ENCODE measurements at regions not wholly inside any gene's neighbourhood (a gene's known extent, or its start where the extent isn't known, plus 50 kb on each side); places are given as distances from the start of the nearest gene placed in this dataset.

GRCh38 chr9:10999646-11000045 lies 386.8 kb upstream of the PTPRD start:
- DNase-seq (ENCODE audit: low spot score): no peak

DNA sequence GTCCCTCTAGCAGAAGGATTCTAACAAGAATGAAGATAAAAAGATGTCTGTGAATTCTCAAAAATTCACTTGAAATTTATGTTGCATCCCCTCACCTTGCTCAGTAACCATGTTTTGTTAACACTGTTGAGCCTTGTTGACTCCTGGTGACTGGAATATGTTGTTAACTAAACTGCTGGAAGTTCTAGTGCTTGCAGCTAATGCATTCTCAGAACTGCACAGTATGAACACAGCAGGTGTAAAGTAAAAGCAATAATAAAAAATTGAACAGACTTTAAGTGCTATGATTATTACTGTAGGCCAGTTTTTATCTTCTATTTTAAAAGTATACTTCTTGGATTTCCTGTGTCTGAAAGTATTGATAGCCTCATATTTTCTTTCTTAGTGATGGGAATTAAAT lies 388.7 kb upstream of the PTPRD start:
- no peak for DNase-seq (ENCODE audit: low spot score)

DNA sequence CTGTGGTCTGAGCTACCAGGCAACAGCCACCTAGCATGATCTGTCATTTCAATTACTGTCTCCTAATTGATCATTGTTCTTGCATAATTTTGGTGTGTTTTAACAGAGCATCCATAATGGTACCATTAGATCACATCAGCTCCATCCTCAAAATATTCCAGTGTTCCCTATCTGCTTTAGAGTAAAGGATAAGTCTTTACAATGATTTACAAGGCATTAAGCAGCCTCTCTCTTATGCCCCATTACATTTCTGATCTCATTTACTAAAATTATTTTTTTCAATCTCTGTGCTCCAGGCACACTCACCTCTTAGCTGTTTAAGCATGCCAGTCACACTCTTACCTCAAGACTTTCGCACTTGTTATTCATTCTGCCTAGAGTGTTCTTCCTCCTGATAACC lies 389.9 kb upstream of the PTPRD start:
- DNase-seq (ENCODE audit: low spot score): no peak

GRCh38 chr9:11003836-11004235 lies 391.0 kb upstream of the PTPRD start:
- DNase-seq (ENCODE audit: low spot score): no peak

DNA sequence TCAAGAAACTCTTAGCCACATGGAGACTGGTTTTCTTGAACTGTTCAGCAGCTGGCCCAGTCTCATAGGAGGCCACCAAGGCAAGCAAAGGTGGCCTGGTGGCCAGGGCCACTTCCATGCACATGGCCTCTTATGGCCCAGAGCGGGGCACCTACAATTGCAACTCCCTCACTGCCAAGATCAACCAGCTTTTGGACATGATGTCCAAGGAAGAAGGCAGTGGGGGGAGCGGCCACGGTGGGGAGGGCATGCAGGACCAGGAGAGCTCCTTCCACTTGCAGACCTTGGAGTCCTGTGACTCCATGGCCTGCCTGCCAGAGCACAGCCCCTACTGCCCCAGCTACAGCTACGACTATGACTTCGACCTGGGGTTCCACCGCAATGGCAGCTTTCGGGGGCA lies 398.9 kb upstream of the PTPRD start:
- DNase-seq (ENCODE audit: low spot score): no peak

DNA sequence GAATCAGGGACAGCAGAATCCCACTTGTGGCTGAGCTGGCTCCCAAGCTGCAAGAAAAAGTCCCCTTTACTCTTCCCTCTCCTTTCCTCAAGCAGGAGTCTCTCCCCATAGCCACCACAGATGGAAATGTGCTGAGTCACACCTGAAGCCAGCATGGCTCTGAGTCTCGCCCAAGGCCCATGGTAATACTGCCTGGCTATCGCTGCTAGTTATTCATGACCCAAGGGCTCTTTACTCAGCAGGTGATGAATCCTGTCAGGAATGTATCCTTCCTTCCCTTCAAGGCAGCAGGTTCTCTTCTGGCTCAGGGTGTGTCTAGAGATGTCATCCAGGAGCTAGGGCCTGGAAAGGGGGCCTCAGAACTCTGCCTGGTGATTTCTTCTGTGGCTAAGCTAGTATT lies 403.3 kb upstream of the PTPRD start:
- DNase-seq (ENCODE audit: low spot score): no peak

DNA sequence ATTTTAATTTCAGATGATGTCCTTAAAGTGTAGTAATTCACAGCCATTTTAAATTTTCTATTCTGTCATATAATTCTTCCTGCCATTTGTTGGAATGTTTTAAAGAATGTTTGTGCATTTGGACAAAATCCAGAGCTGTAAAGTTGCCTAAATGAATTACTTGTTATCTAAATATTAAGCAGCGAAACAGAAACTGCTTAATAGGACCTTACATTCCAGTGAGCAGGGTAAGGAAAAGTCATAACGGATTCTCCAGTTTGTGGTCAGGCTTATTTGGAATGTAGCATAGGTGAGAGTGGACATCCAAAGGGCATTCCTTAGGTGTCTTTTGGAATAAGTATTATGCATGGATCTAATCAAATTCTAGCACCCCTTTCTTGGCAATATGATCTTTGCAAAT lies 410.4 kb upstream of the PTPRD start:
- no peak for DNase-seq (ENCODE audit: low spot score)

GRCh38 chr9:11025775-11026174 lies 413.0 kb upstream of the PTPRD start:
- DNase-seq (ENCODE audit: low spot score): no peak

DNA sequence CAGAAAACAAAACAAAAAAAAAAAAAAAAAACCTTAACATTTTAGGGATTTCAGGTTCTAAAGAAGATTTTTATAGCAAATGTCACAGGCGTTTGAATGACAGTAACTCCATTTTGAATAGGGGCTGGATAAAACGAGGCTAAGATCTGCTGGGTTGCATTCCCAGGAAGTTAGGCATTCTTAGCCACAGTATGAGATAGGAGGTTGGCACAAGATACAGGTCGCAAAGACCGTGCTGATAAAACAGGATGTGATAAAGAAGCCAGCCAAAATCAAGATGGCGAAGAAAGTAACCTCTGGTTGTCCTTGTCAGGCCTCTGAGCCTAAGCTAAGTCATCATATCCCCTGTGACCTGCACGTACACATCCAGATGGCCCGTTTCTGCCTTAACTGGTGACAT lies 425.6 kb upstream of the PTPRD start:
- DNase-seq (ENCODE audit: low spot score): no peak

DNA sequence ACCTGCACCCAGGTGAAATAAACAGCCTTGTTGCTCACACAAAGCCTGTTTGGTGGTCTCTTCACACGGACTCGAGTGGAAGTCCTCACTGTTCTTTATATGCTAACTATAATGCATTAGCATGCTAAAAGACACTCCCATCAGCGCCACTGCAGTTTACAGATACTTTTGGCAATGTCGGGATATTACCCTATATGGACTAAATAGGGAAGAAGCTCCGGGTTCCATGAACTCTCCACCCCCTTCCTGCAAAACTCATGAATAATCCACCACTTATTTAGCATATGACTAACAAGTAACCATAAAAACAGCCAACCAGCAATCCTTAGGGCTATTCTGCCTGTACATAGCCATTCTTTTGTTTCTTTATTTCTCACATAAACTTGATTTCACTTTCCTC lies 426.2 kb upstream of the PTPRD start:
- DNase-seq (ENCODE audit: low spot score): no peak

DNA sequence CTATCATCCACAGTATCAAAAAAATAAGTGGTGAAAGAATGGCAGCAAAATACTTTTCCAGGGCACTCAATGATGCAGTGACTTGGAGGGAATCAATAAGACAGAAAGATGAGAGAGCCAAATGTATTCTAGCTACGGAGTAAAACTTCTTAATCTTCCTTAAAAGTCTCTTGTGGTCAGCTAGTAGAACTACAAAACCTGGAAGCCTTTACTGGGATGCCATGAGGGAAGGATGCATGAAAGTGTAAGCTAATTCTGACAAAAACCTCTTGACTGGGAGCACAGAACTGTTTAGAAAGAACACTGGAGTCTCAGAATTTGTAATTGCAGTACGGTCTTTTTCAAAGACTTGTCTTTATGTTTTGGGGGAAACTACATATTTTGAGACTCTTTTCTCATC lies 432.8 kb upstream of the PTPRD start:
- no peak for DNase-seq (ENCODE audit: low spot score)

- no peak for DNase-seq (ENCODE audit: low spot score)
Measured at GRCh38 chr9:11063263-11063662, 450.5 kb upstream of the PTPRD start.

DNA sequence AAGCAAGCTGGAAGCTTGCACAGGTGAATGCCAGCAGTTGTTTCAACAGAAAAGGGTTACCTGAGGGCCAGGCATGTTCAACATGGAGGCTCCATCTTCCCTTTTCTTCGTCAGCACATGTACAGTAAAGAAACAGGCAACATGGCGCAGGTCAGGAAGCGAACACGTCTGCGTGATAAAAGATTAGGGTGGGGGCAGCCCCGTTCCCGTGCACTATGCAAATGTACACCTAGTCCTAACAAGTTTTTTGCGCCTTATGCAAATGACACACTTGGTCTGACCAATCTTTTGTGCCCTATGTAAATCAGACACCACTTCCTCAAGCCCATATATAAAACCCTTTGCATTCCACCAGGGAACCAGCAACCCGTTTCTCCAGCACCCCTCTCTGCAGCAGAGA lies 452.1 kb upstream of the PTPRD start:
- DNase-seq (ENCODE audit: low spot score): no peak

DNA sequence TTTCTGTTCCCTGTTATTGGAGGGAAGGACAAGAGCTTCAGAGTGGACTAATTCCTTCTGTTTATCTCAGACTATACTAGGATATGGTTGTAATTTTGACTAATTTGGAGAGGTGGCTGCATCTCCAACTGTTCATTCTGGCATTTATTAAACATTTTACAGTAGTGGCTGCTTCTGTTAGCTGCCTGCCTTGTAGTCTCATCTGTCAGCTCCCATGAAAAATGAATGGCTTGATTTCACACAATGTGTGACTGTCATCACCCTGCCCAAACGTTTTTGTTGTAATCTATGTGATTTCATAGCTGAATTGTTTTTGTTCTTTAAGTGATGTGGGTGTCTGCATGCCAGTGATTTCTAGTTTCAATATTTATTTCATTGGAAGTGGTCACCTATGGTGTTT lies 459.4 kb upstream of the PTPRD start:
- DNase-seq (ENCODE audit: low spot score): no peak

- no peak for DNase-seq (ENCODE audit: low spot score)
Measured at GRCh38 chr9:11086561-11086960, 473.8 kb upstream of the PTPRD start.

DNA sequence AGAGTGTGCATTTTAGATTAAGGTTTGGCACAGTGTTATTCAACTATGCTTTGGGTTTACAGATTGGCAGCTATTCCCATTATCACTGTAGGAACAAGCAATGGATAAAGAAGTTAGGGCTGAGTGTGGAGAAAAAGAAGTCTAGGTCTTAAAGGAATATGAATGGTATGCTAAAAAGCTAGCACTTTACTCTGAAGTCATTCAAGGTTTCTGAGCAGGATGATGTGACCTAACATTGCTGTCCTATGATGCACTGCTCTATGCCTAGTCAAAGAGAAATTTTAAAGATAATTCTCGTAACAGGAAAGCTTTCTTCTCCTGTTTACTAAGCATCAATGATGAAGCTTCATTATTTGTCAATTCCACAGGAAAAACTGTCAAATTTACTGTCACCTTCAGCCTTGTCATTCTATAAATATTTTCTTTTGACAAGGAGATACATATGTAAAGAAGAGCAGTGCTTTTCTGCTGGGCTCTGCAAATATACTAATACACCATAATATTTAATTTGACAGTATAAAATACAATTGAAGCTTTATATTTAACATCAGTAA lies 476.1 kb upstream of the PTPRD start:
- no peak for DNase-seq (ENCODE audit: low spot score)

DNA sequence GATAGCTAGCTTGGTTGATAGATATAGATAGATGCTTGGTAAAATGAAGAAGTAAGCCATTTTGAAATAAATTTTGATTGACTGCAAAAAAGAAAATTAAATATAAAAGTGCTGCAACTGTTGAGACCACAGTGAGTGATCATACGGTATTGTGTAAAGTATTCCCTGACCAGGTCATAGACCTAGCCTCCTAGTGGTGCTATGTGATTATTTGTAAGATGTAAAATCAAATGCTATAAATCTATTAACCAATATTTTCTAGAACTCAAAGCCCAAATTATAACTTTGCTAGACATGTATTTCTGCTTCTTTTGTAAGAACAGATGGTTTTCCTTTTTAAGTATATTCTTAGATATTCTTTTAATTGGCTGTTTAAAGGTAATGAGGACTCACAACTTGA lies 480.2 kb upstream of the PTPRD start:
- DNase-seq (ENCODE audit: low spot score): no peak

- no peak for DNase-seq (ENCODE audit: low spot score)
Measured at GRCh38 chr9:11097020-11097419, 484.2 kb upstream of the PTPRD start.

DNA sequence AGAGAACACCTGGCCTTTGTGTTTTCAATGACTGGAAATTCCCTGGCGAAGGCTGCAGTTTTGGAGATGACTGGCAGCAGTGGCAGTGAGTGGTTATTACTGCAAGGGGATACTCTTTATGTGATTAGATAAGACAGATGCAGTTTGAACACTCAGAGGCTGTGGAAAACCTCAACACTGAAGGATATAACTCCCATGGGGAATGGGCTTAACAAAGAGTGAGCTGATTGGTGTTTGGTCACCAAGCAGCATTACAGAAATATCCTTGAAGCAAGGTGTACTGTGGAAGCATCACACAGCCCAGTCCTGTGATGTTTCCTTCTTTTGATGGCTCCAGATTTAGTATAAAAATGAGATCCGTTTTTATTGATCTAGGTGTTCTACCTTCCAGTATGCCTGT lies 490.7 kb upstream of the PTPRD start:
- no peak for DNase-seq (ENCODE audit: low spot score)

- DNase-seq (ENCODE audit: low spot score): no peak
Measured at GRCh38 chr9:11107196-11107595, 494.4 kb upstream of the PTPRD start.

GRCh38 chr9:11128156-11128555 lies 515.4 kb upstream of the PTPRD start:
- no peak for DNase-seq (ENCODE audit: low spot score)

- DNase-seq (ENCODE audit: low spot score): no peak
Measured at GRCh38 chr9:11135851-11136250, 523.0 kb upstream of the PTPRD start.

- DNase-seq (ENCODE audit: low spot score): no peak
Measured at GRCh38 chr9:11141357-11141756, 528.6 kb upstream of the PTPRD start.

DNA sequence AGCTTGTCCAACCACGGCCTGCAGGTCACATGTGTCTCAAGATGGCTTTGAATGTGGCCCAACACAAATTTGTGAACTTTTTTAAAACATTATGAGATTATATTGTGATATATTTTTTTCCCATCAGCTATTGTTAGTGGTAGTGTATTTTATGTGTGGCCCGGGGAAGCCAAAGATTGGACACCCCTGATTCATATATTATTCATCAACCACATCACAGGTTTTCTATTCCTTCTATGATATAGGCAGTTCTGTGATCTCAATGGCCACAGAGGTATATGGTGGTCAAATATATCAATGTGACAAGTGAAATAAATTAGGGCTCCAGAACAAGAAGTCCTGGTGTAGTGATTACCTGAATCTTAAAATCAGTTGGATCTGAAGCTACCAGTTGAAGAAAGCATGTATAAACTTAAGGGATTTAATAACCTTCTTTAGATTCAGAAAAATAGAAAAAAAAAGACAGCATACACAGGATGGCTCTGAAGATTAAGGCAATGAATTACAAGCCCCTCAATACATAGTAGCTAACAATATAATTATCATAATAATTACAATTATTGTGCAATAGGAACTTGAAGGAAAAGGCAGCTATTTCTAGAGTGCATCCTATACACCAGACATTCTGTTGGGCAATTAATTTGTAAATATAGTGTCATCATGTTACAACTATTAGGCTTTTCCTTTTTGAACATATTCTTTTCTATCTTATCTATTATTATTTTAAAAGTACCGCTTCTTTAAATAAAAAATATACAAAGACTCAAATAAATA lies 530.4 kb upstream of the PTPRD start:
- DNase-seq (ENCODE audit: low spot score): no peak

Measured in globus pallidus (tissue), 1 donor.